ENCODE measurements at regions not wholly inside any gene's neighbourhood (a gene's known extent, or its start where the extent isn't known, plus 50 kb on each side); places are given as distances from the start of the nearest gene placed in this dataset.

DNA sequence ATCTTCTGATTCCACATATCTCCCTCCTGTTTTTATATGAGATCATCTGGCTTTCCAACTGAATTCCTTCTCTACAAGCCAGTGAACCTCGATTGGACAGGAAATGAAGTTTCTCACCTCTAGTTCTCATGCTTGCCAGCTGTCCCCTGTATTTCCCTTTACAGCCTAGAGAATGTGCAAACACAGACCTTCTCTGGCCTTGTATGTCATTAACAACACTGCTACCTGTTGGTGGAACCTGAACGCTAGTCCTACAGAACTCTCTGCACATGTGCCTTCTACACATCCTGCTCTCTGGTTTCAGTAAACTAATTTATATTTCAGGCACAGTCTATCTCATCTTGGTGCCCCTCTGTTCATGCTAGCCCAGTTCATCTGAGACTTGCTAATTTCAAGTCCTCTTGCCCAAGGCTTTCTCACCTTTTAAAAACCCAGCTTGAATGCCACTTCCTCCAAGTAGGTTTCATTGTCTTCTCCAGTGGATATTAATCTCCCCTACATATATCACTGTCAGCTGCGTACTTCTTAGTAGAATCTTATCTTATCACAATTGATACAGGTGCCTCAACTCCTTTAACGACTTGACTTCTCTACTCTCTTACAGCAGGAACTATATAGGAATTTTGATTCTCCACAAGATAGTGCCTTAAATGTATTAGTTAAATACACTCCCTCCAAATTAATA, 549.9 kb downstream of the PLPP3 start:
- no peak for DNase-seq

DNA sequence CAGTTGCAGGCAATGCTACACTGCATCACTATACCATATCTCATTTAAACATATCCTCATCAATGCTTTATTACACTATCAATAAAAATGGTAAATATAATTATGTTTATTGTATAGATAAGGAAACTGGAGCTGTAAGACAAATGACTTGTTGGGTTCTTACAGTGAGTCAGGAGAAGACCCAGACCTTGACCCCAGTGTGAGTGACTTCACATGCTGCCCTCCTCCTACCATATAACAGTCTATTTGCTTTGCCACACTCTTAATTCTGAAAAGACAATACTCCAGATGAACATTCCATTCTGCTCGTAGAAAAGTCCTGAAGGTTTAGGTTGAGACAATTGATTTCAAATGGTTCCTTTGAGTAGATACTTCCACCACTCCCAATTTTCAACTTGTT, 550.5 kb downstream of the PLPP3 start:
- no peak for DNase-seq

DNA sequence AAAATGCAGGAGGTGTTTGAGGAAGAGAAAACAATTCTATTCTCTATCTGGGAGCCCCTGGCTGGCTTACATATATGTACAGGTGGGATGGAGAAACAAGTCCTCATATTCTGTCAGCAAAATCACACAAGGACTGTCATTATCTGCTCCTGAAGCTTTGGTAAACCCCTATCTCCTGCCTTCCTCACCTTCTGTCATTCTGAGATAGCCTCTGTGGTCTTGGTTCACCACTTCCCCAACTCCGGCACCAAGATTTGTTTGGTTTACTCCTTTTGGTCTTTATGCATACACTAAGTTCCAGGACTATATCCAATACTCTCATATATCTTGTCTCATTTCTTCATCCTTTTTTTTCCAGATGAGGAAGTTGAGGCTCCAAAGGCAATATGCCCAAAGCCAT, 551.1 kb downstream of the PLPP3 start:
- DNase-seq = no peak

DNA sequence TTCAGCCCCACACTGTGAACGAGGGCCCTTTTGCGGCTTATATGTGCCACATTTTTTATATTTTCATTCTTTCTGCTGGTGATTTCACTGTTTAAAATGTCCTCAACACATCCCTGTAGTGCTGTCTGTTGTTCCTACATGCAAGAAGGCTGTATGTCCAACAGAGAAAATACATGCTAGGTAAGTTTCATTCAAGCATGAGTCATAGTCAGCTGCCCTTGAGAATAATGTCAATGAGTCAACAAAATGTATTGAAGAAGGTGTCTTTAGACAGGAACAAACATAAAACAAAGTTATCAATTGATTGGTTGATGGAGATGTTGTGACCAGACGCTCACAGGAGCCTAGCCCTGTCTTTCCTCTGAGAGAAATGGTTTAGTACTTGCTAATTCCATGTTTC, 553.4 kb downstream of the PLPP3 start:
- no peak for DNase-seq

DNA sequence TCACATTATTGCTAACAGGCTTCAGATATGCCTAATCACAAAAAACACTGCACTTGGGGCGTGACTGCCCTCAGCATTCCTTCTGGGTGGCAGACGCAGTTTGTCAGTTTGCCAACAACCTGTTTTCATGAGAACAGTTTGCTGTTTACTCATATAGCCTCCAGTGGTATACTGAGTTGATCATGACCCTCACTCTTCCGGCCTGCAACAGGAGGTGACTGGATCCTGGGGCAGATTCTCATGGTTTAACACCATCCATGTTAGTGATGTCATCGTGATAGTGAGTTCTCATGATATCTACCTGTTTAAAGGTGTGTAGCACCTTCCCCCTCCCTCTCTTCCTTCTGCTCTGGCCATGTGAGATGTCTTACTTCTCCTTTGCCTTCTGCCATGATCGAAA, 555.2 kb downstream of the PLPP3 start:
- DNase-seq = no peak

DNA sequence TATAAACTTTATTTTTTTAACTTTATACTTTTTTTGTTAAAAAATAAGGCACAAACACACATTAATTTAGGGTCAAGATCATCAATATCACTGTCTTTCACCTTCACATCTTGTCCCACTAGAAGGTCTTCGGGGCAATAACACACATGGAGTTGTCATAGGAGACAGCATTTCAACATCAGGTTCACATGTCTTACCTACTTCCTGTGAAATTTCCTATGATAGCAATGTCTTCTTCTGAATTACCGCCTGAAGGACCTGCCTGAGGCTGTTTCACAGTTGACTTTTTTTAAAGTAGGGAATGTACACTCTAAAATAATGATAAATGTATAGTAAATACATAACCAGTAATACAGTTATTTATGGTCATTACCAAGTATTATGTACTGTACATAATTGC, 559.4 kb downstream of the PLPP3 start:
- DNase-seq = no peak

DNA sequence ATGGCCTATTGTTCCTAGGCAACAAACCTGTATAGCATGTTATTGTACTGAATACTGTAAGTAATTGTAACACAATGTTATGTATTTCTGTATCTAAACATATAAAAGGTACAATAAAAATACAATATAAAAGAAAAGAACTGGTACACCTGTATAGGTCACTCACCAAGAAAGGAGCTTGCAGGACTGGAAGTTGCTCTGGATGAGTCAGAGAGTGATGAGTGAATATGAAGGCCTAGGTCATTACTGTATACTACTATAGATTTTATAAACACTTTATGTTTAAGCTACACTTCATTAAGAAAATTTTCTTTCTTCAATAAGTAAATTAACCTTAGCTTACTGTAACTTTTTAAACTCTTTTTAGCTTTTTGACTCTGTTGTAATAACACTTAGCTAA, 559.9 kb downstream of the PLPP3 start:
- no peak for DNase-seq

DNA sequence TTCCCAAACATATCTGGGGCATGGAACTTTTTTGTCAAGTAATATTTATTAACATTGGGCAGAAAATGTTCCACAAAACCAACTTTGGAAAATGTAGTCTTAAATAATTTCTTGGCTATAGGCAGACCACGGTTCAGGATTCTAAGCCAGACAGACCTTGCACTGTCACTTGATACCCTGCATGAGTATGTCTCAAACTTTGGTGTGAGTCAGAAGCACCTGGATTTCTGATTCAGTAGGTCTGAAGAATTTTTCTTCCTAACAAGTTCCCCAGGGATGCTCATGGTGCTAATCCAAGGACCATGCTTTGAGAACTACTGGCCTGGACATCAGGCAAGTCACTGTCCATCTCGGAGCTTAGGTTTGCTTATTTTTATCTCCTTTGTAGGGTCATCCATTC, 562.0 kb downstream of the PLPP3 start:
- no peak for DNase-seq

DNA sequence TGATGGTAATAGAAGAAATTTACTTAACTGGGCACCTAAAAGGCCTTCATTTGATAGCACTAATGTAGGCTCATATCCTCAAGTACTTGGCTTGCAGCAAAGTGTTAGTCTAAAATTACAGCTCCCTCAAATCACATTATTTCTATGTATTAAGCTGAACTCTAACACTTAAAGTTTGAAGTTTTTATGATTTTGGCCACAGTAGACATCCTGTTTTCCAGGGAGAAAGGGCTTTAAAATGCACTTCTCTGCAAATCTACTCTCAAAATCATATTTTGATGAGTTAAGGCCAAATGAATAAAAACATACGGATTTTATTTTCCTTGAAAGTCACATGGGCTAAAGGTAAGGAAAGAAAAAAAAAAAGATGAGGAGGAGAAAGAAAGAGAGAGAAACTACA, 575.5 kb downstream of the PLPP3 start:
- no peak for DNase-seq

DNA sequence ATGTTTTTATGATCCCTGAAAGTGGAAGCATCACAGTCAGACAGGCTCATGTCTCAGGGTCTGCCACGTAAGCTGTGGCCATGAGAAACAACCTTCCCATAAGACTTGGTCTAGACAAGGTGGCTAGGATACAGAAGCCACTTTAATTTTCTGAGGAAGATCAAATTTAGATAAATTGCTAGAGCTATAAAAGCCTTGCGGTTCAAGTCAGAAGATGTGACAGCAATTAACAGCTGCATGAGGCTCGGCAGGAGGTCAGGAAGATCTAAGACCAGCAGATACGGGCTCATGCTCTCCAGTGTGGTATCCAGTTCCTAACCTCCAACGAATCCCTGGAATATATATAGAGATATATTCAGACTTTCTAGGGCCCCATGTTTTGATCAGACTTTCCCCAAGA, 577.1 kb downstream of the PLPP3 start:
- DNase-seq = no peak

DNA sequence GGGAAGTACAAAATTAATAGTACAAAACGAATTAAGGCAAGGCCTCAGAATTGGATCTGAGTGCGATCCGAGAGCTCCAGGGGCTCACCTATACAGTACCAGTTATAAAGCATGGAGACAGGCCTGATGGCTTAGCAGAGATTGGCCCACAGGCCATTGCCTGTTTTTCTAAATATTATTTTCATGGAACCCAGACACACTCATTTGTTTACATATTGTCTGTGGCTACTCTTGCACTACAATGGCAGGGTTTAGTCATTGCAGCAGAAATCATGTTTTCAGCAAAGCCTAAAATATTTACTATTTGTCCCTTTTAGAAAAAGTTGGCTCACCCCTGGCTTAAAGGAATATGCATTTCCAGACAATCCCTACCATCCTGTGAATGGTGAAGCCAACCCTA, 578.9 kb downstream of the PLPP3 start:
- DNase-seq = no peak

DNA sequence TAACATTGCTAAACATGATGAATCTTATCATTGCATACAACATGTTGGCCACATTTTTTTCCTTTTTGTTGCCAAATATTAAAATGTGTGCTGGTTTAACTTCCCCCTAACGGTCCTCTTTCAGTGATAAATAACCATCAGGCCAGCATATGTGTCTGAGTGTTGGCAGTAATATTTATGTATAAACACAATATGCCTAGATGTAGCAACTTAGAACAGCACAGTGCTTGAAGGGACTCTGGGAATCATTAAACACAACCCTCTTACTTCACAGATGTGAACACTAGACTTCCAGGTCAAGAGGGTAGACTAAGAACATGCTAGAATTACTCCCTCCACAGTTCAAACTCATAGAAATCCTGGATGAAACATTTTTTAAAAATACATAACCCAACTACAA, 581.8 kb downstream of the PLPP3 start:
- no peak for DNase-seq

DNA sequence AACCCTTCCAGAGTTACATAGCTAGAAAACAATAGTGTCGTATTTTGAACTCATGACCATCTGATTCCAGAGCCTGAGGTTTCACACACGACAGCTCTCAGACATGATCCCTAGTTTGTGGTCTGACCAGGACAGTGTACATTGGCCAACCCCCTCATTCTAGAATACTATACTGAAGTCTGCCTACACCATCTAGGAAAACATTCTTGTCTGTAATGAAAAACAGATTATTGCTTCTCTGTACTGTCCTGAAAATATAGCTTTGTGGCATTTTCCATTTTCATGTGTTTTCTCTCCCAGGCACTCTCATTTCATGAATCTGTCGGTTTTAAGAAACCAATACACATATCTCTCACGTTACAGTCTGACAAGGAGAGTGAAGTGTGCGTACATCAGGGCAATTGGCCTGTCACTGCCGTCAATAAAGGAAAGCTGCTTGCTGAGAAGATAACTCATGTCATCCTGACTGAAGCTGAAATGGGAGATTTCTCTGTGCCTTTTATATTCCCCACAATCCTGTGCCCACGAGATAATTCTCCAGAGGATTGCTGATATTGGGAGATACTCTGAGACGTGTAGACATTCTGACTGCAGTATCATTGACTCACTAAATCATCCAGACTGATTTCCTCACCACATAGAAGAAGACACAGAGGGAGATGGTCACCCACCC, 585.6 kb downstream of the PLPP3 start:
- no peak for DNase-seq

DNA sequence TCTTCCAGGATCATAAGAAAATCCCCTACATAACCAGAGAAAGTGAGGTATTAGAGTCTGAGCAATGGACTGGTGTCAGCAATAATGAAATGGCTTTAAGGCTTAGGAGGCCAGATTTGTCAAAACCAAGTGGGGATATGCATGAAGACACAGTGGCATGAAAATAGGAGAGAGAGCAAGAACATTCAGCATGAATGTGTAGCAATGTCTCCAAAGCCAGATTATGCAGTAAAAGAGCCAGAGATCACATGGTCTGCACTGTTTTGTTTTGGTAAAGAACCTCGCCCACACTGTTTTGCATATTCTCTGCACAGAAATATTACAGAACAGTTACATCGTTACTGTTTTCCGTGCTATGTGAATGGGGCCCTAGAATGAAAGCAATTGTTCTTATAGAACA, 589.4 kb downstream of the PLPP3 start:
- DNase-seq = no peak

DNA sequence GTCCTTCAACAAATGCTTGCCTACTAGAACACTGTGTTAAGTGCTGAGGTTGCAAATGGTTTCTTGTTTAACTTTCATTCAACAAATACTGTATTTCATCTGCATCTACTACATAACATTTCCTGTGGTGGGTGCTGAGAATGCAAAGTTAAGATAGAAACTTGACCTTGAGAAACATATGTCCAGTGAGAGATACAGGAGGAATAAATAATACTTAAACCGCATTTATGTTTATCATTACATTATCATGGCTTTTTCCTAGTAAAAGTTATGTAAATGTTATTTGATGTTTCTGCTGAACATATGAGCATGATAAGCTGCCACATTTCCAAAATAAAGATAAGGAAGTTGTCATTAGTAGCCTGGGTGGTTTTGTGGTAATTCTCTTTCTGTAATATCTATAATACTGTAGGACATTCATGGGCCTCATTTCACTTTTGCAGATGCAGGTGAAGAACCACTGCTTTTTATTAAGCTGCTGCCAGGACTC, 590.4 kb downstream of the PLPP3 start:
- no peak for DNase-seq

DNA sequence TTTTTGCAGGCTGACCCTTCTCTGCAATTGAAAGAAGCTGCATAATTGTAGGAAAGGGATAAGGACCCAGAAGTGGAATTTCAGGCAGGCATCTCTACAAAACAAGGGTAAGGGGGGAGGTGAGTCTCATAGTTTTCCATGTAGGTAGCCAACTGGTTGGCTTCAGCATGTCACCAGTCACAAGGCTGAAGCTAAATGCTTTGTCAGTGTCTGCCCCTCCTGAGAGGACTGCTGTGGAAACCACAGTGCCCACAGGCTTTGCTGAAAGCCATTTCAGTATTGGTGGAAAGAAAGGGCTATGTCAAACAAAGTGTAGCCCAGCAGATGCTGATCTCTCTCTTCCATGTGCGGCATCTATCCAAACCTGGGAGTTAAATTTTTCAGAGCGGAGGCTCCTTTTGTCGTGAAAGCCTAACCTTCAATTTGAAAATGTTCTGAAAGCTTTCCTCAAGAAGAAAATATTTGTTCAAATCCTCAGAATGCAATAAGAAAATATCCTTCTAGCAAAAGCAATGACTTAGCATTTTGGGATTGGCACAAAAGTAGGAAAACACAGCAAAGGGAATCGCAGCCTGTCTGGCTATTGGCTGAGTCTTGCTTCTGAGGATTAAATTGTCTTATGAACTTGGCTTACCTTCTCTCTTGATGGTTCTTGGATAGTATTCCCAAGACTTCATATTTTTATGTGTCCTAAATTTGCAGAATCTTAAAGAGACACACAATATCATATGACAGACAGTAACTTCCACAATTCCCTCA, 591.7 kb downstream of the PLPP3 start:
- peak in 1 of 14 donors; percentile 2 for DNase-seq

DNA sequence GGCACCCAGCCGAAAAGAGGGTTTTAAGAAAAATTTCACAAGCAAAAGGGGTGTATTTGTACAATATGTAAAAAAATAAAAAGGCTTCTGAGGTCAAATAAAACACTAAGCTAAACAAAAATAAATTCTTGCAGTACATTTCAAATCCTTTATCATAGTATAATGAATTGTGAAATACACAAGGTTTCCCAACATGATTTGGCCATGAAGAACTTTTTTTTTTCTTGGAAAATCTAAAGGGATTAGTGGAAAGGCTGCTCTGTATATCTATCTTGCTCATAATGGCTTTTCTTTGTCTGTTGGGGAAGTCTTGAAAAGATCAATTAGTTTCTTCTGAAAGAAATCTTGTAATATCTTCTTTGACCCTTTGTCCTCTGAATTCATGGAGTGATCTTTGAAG, 593.4 kb downstream of the PLPP3 start:
- no peak for DNase-seq

DNA sequence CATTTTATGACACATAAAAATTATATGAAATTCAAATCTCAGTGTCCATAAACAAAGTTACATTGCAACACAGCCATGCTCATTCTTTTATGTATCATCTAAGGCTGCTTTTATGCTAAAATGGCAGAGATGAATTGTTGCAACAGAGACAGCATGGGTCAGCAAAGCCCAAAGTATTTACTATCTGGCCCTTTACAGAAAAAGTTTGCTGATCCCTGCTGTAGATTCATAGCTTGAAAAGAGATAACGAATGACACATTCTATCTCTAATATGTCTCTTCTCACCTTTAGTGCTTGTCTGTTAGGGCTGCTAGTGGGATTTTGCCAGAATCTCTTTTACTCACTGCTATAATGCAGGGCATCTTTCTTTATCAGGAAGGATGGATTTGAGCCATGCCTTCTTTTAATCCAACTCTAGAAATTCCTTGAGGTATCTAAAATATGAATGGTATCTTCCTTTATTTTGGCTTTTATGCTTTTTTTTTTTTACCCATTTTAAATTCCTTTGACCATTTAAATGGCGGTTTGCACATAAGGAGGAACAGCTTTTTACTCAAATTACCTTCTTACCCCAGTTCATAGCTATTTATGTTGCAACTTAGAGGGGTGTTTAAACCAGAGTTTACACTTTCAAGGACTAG, 598.2 kb downstream of the PLPP3 start:
- DNase-seq = no peak

DNA sequence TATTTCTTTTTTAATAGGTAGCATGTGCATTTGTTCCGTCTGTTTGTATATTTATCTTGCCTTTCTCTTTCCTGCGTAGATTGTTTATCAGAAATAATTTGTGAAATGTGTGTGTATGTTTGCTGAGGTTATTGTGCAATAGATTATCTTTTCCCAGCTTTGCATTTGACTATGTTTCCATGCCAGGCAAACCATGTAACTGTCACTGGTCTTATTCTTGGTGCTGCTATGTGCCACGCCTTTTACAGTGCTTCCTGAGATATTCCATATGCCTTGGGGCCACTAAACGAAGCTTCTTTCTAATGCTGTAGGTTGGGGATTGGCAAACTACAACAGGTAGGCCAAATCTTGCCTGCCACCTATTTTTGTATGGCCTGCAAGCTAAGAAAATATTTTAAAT, 598.8 kb downstream of the PLPP3 start:
- no peak for DNase-seq

DNA sequence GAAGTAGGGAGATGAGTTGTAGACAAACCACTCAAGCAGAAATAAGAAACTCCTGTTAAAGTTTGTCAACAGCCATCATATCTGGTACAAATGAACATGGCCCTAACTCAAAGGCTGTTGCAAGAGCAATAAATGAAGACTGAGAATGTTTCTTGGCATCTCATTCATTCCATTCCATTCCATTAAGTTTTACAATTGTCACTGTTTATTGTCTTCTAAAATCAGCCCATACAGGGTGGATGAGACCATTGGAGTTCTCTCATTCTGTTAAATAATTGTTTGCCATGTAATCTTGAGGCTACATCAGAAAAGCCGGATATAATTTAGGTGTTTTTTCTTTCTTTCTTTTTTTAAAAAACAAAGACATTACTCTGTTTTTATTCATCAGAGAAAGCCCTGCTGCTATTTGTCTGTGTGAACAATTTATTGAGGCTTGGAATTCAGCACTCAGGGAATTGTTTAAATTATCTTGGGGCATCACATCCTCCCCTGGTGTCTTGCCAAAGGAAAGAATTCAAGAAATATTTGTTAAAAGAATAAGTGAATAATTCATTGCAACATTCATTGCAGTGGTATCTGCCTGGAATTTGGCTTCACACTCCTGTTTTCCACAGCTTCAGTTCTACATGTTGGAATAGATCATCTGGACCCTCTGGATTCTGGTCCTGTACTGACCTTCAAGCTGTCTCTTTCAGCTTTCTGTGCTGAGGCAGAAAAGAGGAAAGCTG, 604.5 kb downstream of the PLPP3 start:
- no peak for DNase-seq

DNA sequence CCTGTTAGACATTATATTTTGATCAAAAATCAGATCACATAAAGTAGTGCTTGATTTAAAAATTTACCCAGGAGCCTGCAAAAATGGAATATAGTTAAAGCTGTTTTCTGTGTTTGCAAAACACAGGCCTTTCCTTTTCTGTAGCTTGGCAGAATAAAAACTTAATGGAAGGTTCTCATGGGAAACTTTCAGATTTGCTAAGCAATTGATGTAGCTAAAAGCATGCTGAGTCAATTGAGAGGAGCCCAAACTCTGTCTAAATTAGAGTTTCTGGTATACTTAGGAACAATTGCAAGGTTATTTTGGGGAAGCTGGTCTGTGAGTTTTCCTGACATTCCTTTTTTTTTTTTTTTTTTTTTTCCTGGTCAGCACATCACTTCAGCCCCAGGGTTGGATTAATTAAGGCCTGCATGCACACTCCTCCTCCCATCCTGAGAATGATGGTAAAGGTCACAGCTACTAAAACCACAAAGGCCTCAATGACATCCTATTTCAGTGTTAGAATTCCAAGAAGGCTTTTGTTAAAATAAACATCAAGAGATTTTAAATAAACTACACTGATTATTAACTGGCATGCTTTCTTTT, 608.7 kb downstream of the PLPP3 start:
- DNase-seq = no peak

DNA sequence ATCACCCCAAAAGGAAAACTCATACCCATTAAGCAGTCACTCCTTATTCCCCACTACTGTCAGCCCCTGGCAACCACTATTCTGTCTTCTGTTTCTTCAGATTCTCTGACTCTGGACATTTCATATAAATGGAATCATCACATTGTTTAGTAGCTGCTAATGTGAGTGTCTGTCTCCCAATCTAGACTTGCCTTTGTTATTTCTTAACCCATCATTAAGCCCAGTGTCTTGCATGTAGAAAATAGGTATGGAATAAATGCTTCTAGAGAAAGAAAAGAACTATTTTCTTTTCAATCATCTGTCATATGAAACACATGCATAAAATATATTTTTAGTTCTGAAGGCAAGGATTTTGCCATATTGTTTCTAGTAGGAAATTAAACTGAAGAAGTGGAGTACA, 610.0 kb downstream of the PLPP3 start:
- no peak for DNase-seq

All from C1 segment of cervical spinal cord (tissue), 14 donors.